Panc1 (cell line): ENCODE measurements at regions not wholly inside any gene's neighbourhood (a gene's known extent, or its start where the extent isn't known, plus 50 kb on each side); places are given as distances from the start of the nearest gene placed in this dataset.

Source experiments
- ATAC-seq: fragments of 200-7000 bp; cut with Tn5 transposase; 2 replicates; pipeline ENCODE4 v1.9.1; 2020; ENCODE audit warnings: mild to moderate bottlenecking, moderate library complexity
- BruUV-seq: library from RNA; stranded (reverse); fragments of 400-500 nt; replicated peaks from 2 replicates; lab custom pipeline; 2021; lab: Mats Ljungman, UMichigan
- CTCF ChIA-PET: fragments of 300-600 bp; sonication (Branson Sonifier 250); formaldehyde crosslinking; loops from one replicate; lab custom pipeline; 2022; ENCODE audit warnings: antibody characterized with exemption; lab: Charles Lee
- POLR2A ChIA-PET: fragments of 300-600 bp; sonication (Branson Sonifier 250); formaldehyde crosslinking; loops from one replicate; lab custom pipeline; 2022; ENCODE audit warnings: antibody characterized with exemption; lab: Charles Lee
- DNase-seq: peaks from one replicate; pipeline ENCODE4 v3.0.0-alpha.2; 2010; ENCODE audit warnings: low read depth, low spot score
- H3K27ac ChIP-seq: 2 replicates; pipeline ENCODE4 v1.5.1; 2011; ENCODE audit warnings: mild to moderate bottlenecking, low read length, inconsistent platforms
- H3K27me3 ChIP-seq: fragments of 200-500 bp; sonication (Bioruptor generic); 2 replicates; pipeline ENCODE4 v1.6.0; 2014; ENCODE audit warnings: low read length, inconsistent platforms; ENCODE audit not compliant: control insufficient read depth, insufficient read depth
- H3K36me3 ChIP-seq: fragments of 200-500 bp; sonication (Bioruptor generic); 2 replicates; pipeline ENCODE4 v1.5.1; 2014; ENCODE audit warnings: inconsistent platforms, mild to moderate bottlenecking, low read length, moderate library complexity; ENCODE audit not compliant: control insufficient read depth, insufficient read depth
- H3K4me1 ChIP-seq: 2 replicates; pipeline ENCODE4 v1.5.1; 2011; ENCODE audit warnings: inconsistent platforms, mild to moderate bottlenecking, low read length, moderate library complexity; ENCODE audit not compliant: control insufficient read depth, insufficient read depth
- H3K4me3 ChIP-seq, 2 experiments: 2 replicates each; pipeline ENCODE4 v1.5.1; 2011 to 2012; ENCODE audit warnings: low read depth in 2 of 2, low read length in 2 of 2, mild to moderate bottlenecking in 2 of 2, inconsistent platforms in 1 of 2, moderate library complexity in 1 of 2
- H3K9me3 ChIP-seq: fragments of 200-500 bp; sonication (Bioruptor generic); 2 replicates; pipeline ENCODE4 v1.5.1; 2014; ENCODE audit warnings: low read depth, mild to moderate bottlenecking, inconsistent platforms, low read length, moderate library complexity; ENCODE audit not compliant: control insufficient read depth, insufficient read depth
- POLR2AphosphoS5 ChIP-seq: IDR thresholded peaks from 2 replicates; pipeline ENCODE4 v1.6.1; 2012; ENCODE audit warnings: mild to moderate bottlenecking, low read depth, low read length, moderate library complexity
- SIN3A ChIP-seq: IDR thresholded peaks from 2 replicates; pipeline ENCODE4 v1.6.1; 2012; ENCODE audit warnings: low read depth, mild to moderate bottlenecking, low read length, moderate library complexity, borderline replicate concordance; ENCODE audit not compliant: insufficient read depth
- TCF7L2 ChIP-seq: IDR thresholded peaks from 2 replicates; pipeline ENCODE4 v1.6.1; 2011; ENCODE audit warnings: mild to moderate bottlenecking, low read depth, low read length, inconsistent platforms
- in situ Hi-C: cut with HindIII; loops from 2 replicates; pipeline ENCODE4 v1.10.0; 2016; ENCODE audit warnings: low sequenced_read_pairs, low pct_unique_long_range_greater_than_20kb
- intact Hi-C: fragments of 100-400 bp; cut with micrococcal nuclease; formaldehyde crosslinking; loops from one replicate; pipeline ENCODE4 v1.10.0; 2022; ENCODE audit not compliant: unreplicated experiment
- TF ChIP-seq, protein P1 (sequence below), 2 experiments: IDR thresholded peaks; 2 replicates each; pipeline ENCODE4 v1.6.1; 2011 to 2012; ENCODE audit warnings: low read depth in 2 of 2, control low read depth in 1 of 2, low read length in 1 of 2, mild to moderate bottlenecking in 1 of 2, moderate library complexity in 1 of 2; ENCODE audit not compliant: insufficient read depth in 1 of 2
- TF ChIP-seq, protein P2 (sequence below): fragments of 450-650 bp; IDR thresholded peaks from 2 replicates; pipeline ENCODE4 v1.5.1; 2017; ENCODE audit warnings: mild to moderate bottlenecking

DNA sequence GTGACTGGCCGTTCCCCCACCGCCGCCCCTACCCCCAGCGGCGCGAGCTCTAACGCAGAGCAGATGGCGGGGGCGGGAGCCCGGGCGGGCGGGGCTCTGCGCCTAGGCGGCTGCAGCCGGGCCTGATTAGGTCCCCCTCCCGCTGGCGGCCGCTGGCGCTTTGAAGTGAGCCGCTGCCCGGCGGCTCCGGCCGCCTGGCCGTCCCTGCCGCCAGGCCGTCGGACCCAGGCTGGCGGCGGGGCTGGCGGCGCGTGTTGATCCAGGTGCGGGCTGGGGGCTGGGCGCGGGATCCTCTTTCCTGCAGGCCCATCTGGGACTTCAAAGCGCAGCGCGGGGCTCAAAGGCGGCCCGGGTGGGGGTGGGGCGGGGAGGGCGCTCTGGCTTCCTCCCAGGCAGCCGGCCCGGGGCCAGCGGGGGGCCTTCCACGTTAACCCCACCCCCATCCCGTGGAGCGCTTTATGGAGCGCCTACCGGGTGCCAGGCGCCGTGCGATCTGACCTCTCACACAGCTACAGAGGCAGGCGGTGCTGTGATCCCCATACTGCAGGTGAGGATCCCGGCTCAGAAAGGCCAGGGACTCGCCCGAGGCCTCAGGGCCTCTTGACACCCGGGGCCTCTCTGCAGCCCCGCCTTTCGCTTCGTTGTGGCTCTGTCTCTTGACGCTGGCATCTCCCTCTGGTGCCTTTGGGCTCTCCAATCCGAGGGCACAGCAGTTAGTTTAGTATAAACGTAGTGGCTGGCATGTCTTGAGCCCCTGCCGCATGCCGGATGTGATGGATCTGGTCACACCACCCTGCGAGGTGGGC, 80.0 kb upstream of the NKD1 start:
- H3K27me3 ChIP-seq: peaks cover 3% of the 10 kb centered on the region; the same call in 1 of the 2 replicates
- DNase-seq (no peak), ATAC-seq (peak; percentile 53)
- H3K27ac ChIP-seq: no peak overlapping the region
- H3K4me1 ChIP-seq: no peaks in the 10 kb centered on the region
- ChIA-PET POLR2A (no interaction called here), CTCF (no interaction called here)
- no peak overlapping the region for H3K4me3 ChIP-seq
- TF ChIP-seq, protein P1, sequence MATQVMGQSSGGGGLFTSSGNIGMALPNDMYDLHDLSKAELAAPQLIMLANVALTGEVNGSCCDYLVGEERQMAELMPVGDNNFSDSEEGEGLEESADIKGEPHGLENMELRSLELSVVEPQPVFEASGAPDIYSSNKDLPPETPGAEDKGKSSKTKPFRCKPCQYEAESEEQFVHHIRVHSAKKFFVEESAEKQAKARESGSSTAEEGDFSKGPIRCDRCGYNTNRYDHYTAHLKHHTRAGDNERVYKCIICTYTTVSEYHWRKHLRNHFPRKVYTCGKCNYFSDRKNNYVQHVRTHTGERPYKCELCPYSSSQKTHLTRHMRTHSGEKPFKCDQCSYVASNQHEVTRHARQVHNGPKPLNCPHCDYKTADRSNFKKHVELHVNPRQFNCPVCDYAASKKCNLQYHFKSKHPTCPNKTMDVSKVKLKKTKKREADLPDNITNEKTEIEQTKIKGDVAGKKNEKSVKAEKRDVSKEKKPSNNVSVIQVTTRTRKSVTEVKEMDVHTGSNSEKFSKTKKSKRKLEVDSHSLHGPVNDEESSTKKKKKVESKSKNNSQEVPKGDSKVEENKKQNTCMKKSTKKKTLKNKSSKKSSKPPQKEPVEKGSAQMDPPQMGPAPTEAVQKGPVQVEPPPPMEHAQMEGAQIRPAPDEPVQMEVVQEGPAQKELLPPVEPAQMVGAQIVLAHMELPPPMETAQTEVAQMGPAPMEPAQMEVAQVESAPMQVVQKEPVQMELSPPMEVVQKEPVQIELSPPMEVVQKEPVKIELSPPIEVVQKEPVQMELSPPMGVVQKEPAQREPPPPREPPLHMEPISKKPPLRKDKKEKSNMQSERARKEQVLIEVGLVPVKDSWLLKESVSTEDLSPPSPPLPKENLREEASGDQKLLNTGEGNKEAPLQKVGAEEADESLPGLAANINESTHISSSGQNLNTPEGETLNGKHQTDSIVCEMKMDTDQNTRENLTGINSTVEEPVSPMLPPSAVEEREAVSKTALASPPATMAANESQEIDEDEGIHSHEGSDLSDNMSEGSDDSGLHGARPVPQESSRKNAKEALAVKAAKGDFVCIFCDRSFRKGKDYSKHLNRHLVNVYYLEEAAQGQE (IDR thresholded peaks at IDR 0.05; ENCODE audit: insufficient read depth in 1 of 2, low read depth in 2 of 2, low read length in 1 of 2): no peak
- TF ChIP-seq, protein P2, sequence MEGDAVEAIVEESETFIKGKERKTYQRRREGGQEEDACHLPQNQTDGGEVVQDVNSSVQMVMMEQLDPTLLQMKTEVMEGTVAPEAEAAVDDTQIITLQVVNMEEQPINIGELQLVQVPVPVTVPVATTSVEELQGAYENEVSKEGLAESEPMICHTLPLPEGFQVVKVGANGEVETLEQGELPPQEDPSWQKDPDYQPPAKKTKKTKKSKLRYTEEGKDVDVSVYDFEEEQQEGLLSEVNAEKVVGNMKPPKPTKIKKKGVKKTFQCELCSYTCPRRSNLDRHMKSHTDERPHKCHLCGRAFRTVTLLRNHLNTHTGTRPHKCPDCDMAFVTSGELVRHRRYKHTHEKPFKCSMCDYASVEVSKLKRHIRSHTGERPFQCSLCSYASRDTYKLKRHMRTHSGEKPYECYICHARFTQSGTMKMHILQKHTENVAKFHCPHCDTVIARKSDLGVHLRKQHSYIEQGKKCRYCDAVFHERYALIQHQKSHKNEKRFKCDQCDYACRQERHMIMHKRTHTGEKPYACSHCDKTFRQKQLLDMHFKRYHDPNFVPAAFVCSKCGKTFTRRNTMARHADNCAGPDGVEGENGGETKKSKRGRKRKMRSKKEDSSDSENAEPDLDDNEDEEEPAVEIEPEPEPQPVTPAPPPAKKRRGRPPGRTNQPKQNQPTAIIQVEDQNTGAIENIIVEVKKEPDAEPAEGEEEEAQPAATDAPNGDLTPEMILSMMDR: no peak
- TF ChIP-seq TCF7L2 (peak; percentile 77), SIN3A (no peak), POLR2AphosphoS5 (no peak)
- in situ Hi-C loops: no loop called here
- H3K36me3 ChIP-seq: no peaks in the 10 kb centered on the region
- no peaks in the 10 kb centered on the region for H3K9me3 ChIP-seq
- no TSS peak for BruUV-seq
- intact Hi-C loops: no loop called here

DNA sequence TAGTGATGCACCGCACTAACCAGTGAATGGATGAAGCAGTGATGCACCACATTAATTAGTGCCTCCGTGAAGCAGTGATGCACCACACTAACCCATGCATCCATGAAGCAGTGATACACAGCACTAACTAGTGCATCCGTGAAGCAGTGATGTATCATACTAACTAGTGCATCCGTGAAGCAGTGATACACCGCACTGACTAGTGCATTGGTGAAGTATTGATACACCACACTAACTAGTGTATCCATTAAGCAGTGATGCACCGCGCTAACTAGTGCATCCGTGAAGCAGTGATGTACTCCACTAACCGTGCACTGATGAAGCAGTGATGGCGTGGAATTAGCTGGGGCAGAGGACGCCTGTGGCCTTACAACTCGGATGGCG, 80.6 kb upstream of the NKD1 start:
- TF ChIP-seq TCF7L2 (no peak; the same call in 1 of the 2 replicates), POLR2AphosphoS5 (no peak)
- TF ChIP-seq, protein P1 (IDR thresholded peaks at IDR 0.05; ENCODE audit: insufficient read depth in 1 of 2, low read depth in 2 of 2, low read length in 1 of 2): no peak
- TF ChIP-seq, protein P2: no peak
- DNase-seq: no peak
- in situ Hi-C loops: no loop called here
- H3K4me1 ChIP-seq: no peaks in the 10 kb centered on the region
- ChIA-PET POLR2A (no interaction called here), CTCF (no interaction called here)
- no peaks in the 10 kb centered on the region for H3K36me3 ChIP-seq
- no peak overlapping the region for H3K27ac ChIP-seq
- intact Hi-C loops: no loop called here
- no peaks in the 10 kb centered on the region for H3K9me3 ChIP-seq
- BruUV-seq: no TSS peak
- peaks cover 3% of the 10 kb centered on the region; the same call in 1 of the 2 replicates for H3K27me3 ChIP-seq
- no peak overlapping the region for H3K4me3 ChIP-seq
- ATAC-seq: no peak
